OCI-LY7 (cell line): ENCODE measurements at regions not wholly inside any gene's neighbourhood (a gene's known extent, or its start where the extent isn't known, plus 50 kb on each side); places are given as distances from the start of the nearest gene placed in this dataset.

Experiments
- CTCF ChIP-seq: fragments of 200-600 bp; sonication (generic); conservative IDR thresholded peaks from 2 replicates; pipeline ENCODE4 v1.5.1; 2014; ENCODE audit warnings: mild to moderate bottlenecking, antibody characterized with exemption, low read length, moderate library complexity, mixed read lengths
- EZH2phosphoT487 ChIP-seq: fragments of 200-600 bp; sonication (generic); IDR thresholded peaks from 2 replicates; pipeline ENCODE4 v1.6.1; 2018; ENCODE audit warnings: low read depth, borderline replicate concordance, mild to moderate bottlenecking, mixed run types, antibody characterized with exemption, low read length, moderate library complexity, mixed read lengths

GRCh38 chr2:16072638-16073290, 132.4 kb downstream of the MYCN start:
- TF ChIP-seq CTCF, result no peak
- no peak for TF ChIP-seq EZH2phosphoT487
